Gastrocnemius medialis (tissue), 4 donors: ENCODE measurements at regions not wholly inside any gene's neighbourhood (a gene's known extent, or its start where the extent isn't known, plus 50 kb on each side); places are given as distances from the start of the nearest gene placed in this dataset.

ENCODE experiments used
- ATAC-seq, 2 donors: fragments of 150-250 bp; one replicate each; pipeline ENCODE4 v1.9.1; 2016
- DNase-seq, 2 donors: peaks; one replicate each; pipeline ENCODE4 v3.0.0-alpha.2; 2019
- H3K27ac ChIP-seq, 4 donors: fragments of 200-600 bp; sonication (generic); 1 replicate in 1 of 4; 2 replicates in 3 of 4; pipeline ENCODE4 v1.5.1; 2016 to 2018; ENCODE audit warnings: mild to moderate bottlenecking in 2 of 4, moderate library complexity in 1 of 4
- H3K27me3 ChIP-seq, 3 donors: fragments of 200-600 bp; sonication (generic) in 2 of 3; 1 replicate in 1 of 3; 2 replicates in 2 of 3; pipeline versions ENCODE4 v1.5.1 to v1.6.0; 2016 to 2019; ENCODE audit warnings: mild to moderate bottlenecking in 1 of 3, moderate library complexity in 1 of 3
- H3K36me3 ChIP-seq, 2 donors: fragments of 200-600 bp; sonication (generic) in 1 of 2; one replicate each; pipeline ENCODE4 v1.5.1; 2017 to 2018
- H3K4me1 ChIP-seq, 2 donors: fragments of 200-600 bp; sonication (generic) in 1 of 2; one replicate each; pipeline ENCODE4 v1.5.1; 2016 to 2017; ENCODE audit warnings: mild to moderate bottlenecking in 2 of 2
- H3K4me3 ChIP-seq, 4 donors: fragments of 200-600 bp; sonication (generic) in 3 of 4; 1 replicate in 1 of 4; 2 replicates in 3 of 4; pipeline ENCODE4 v1.5.1; 2016 to 2019; ENCODE audit warnings: mild to moderate bottlenecking in 2 of 4
- H3K9me3 ChIP-seq, 3 donors: fragments of 200-600 bp; sonication (generic) in 2 of 3; 1 replicate in 1 of 3; 2 replicates in 2 of 3; pipeline ENCODE4 v1.5.1; 2016 to 2019
- POLR2A ChIP-seq, 2 donors: fragments of 450-650 bp; IDR thresholded peaks; one replicate each; pipeline ENCODE4 v1.6.1; 2017; ENCODE audit warnings: antibody characterized with exemption in 2 of 2, mild to moderate bottlenecking in 2 of 2, moderate library complexity in 2 of 2
- in situ Hi-C, 4 donors: fragments of 200-750 bp; cut with MboI; loops; one replicate each; pipeline versions ENCODE4 v1.15.0 to v1.8.0; 2017; ENCODE audit warnings: low sequenced_read_pairs in 4 of 4
- intact Hi-C: fragments of 100-400 bp; cut with DNase I; formaldehyde crosslinking; loops from one replicate; pipeline ENCODE4 v1.15.1; 2023; ENCODE audit warnings: low total_unique reads
- TF ChIP-seq, protein P1 (sequence below), 5 experiments: fragments of 450-650 bp in 3 of 5; fragments of 200-600 bp in 2 of 5; sonication (generic) in 2 of 5; IDR thresholded peaks in 4 of 5; conservative IDR thresholded peaks in 1 of 5; 1 replicate in 4 of 5; 2 replicates in 1 of 5; pipeline ENCODE4 v1.5.1; 2016 to 2019; ENCODE audit warnings: antibody characterized with exemption in 5 of 5, mild to moderate bottlenecking in 3 of 5, moderate library complexity in 3 of 5

- no peak for TF ChIP-seq POLR2A (IDR thresholded peaks at IDR 0.05)
- TF ChIP-seq, protein P1, sequence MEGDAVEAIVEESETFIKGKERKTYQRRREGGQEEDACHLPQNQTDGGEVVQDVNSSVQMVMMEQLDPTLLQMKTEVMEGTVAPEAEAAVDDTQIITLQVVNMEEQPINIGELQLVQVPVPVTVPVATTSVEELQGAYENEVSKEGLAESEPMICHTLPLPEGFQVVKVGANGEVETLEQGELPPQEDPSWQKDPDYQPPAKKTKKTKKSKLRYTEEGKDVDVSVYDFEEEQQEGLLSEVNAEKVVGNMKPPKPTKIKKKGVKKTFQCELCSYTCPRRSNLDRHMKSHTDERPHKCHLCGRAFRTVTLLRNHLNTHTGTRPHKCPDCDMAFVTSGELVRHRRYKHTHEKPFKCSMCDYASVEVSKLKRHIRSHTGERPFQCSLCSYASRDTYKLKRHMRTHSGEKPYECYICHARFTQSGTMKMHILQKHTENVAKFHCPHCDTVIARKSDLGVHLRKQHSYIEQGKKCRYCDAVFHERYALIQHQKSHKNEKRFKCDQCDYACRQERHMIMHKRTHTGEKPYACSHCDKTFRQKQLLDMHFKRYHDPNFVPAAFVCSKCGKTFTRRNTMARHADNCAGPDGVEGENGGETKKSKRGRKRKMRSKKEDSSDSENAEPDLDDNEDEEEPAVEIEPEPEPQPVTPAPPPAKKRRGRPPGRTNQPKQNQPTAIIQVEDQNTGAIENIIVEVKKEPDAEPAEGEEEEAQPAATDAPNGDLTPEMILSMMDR (IDR thresholded peaks at IDR 0.05 in 4 of 5, conservative IDR thresholded peaks at IDR 0.05 in 1 of 5), result no peak
- no peak for DNase-seq
- Histone ChIP-seq H3K27me3 (no peaks in the 10 kb centered on the region), H3K9me3 (no peaks in the 10 kb centered on the region), H3K4me3 (no peak overlapping the region), H3K27ac (no peak overlapping the region), H3K36me3 (no peaks in the 10 kb centered on the region), H3K4me1 (no peaks in the 10 kb centered on the region)
- intact Hi-C loops (no loop called here), in situ Hi-C loops (no loop called here)
- no peak for ATAC-seq
These were observed 96.1 kb upstream of the SYNDIG1 start for GRCh38 chr20:24373372-24373771.

- Histone ChIP-seq H3K27ac (no peak overlapping the region), H3K36me3 (no peaks in the 10 kb centered on the region), H3K4me1 (no peaks in the 10 kb centered on the region), H3K27me3 (no peaks in the 10 kb centered on the region), H3K9me3 (no peaks in the 10 kb centered on the region), H3K4me3 (no peak overlapping the region)
- no peak for TF ChIP-seq POLR2A (IDR thresholded peaks at IDR 0.05)
- TF ChIP-seq, protein P1 (IDR thresholded peaks at IDR 0.05 in 4 of 5, conservative IDR thresholded peaks at IDR 0.05 in 1 of 5), result no peak
- ATAC-seq (no peak), DNase-seq (no peak)
- in situ Hi-C loops (no loop called here), intact Hi-C loops (no loop called here)
These were observed 98.3 kb upstream of the SYNDIG1 start for GRCh38 chr20:24370911-24371695.

GRCh38 chr20:24370249-24370648 is 99.2 kb upstream of the SYNDIG1 start:
- Histone ChIP-seq H3K27ac (no peak overlapping the region), H3K4me3 (no peak overlapping the region), H3K4me1 (no peaks in the 10 kb centered on the region), H3K9me3 (no peaks in the 10 kb centered on the region), H3K27me3 (no peaks in the 10 kb centered on the region), H3K36me3 (no peaks in the 10 kb centered on the region)
- in situ Hi-C loops, result no loop called here
- TF ChIP-seq, protein P1 (IDR thresholded peaks at IDR 0.05 in 4 of 5, conservative IDR thresholded peaks at IDR 0.05 in 1 of 5), result no peak
- no peak for TF ChIP-seq POLR2A (IDR thresholded peaks at IDR 0.05)
- ATAC-seq (no peak), DNase-seq (no peak)
- intact Hi-C loops, result no loop called here

- intact Hi-C loops (no loop called here), in situ Hi-C loops (no loop called here)
- TF ChIP-seq, protein P1 (IDR thresholded peaks at IDR 0.05 in 4 of 5, conservative IDR thresholded peaks at IDR 0.05 in 1 of 5), result no peak
- TF ChIP-seq POLR2A (IDR thresholded peaks at IDR 0.05), result no peak
- Histone ChIP-seq H3K4me1 (no peaks in the 10 kb centered on the region), H3K27me3 (no peaks in the 10 kb centered on the region), H3K27ac (no peak overlapping the region), H3K4me3 (no peak overlapping the region), H3K9me3 (no peaks in the 10 kb centered on the region), H3K36me3 (no peaks in the 10 kb centered on the region)
- DNase-seq, result no peak
- no peak for ATAC-seq
These were observed 101.2 kb upstream of the SYNDIG1 start for GRCh38 chr20:24368253-24368652.
